ENCODE measurements at regions not wholly inside any gene's neighbourhood (a gene's known extent, or its start where the extent isn't known, plus 50 kb on each side); places are given as distances from the start of the nearest gene placed in this dataset.

GRCh38 chr3:24582431-24583403, 88.1 kb upstream of the THRB start:
- no peaks in the 10 kb centered on the region for H3K9me3 ChIP-seq (ENCODE audit: control insufficient read depth, insufficient read depth, low read length)
- no peak overlapping the region for H3K9ac ChIP-seq (ENCODE audit: low read depth, low read length)
- H3K36me3 ChIP-seq (ENCODE audit: control insufficient read depth, insufficient read depth, low read length), result no peaks in the 10 kb centered on the region
- H3K4me3 ChIP-seq (ENCODE audit: low read depth, low read length), result no peak overlapping the region
- no peak overlapping the region for H3K27ac ChIP-seq (ENCODE audit: low read depth, low read length)
- peaks cover 15% of the 10 kb centered on the region for H3K4me1 ChIP-seq (ENCODE audit: control insufficient read depth, insufficient read depth, low read length)
- no peaks in the 10 kb centered on the region for H3K27me3 ChIP-seq (ENCODE audit: control insufficient read depth, insufficient read depth, low read length)

DNA sequence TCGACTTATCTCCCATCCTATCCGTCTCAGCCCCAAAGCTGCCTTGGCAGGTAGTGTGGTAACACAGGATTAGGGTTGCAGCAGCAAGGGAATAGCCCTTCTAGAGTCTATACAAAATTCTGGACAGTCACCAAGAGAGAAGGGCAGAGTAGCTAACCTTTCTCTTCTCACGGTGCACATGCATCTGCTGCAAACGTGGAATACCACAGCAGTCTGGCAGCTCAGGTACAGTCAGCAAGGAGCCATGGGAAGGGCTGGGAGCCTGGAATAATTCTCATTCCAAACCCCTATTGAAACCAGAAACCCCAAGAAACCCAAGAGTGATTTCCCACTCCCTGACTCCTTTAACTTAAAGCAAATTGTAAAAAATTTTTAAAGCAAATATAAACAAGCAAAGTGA, 92.3 kb upstream of the THRB start:
- no peaks in the 10 kb centered on the region for H3K9me3 ChIP-seq (ENCODE audit: control insufficient read depth, insufficient read depth, low read length)
- peaks cover 4% of the 10 kb centered on the region; the same call in 1 of the 2 replicates for H3K4me1 ChIP-seq (ENCODE audit: control insufficient read depth, insufficient read depth, low read length)
- no peak overlapping the region for H3K9ac ChIP-seq (ENCODE audit: low read depth, low read length)
- no peak overlapping the region for H3K4me3 ChIP-seq (ENCODE audit: low read depth, low read length)
- H3K36me3 ChIP-seq (ENCODE audit: control insufficient read depth, insufficient read depth, low read length), result no peaks in the 10 kb centered on the region
- H3K27me3 ChIP-seq (ENCODE audit: control insufficient read depth, insufficient read depth, low read length), result no peaks in the 10 kb centered on the region
- no peak overlapping the region for H3K27ac ChIP-seq (ENCODE audit: low read depth, low read length)

- no peak overlapping the region for H3K27ac ChIP-seq (ENCODE audit: low read depth, low read length)
- no peaks in the 10 kb centered on the region for H3K36me3 ChIP-seq (ENCODE audit: control insufficient read depth, insufficient read depth, low read length)
- no peaks in the 10 kb centered on the region for H3K4me1 ChIP-seq (ENCODE audit: control insufficient read depth, insufficient read depth, low read length)
- H3K9me3 ChIP-seq (ENCODE audit: control insufficient read depth, insufficient read depth, low read length), result no peaks in the 10 kb centered on the region
- H3K9ac ChIP-seq (ENCODE audit: low read depth, low read length), result no peak overlapping the region
- H3K27me3 ChIP-seq (ENCODE audit: control insufficient read depth, insufficient read depth, low read length), result no peaks in the 10 kb centered on the region
- H3K4me3 ChIP-seq (ENCODE audit: low read depth, low read length), result no peak overlapping the region
These were observed 94.2 kb upstream of the THRB start for GRCh38 chr3:24588629-24589512.

GRCh38 chr3:24589513-24589851, 94.8 kb upstream of the THRB start:
- Histone ChIP-seq H3K9me3 (ENCODE audit: control insufficient read depth, insufficient read depth, low read length) (no peaks in the 10 kb centered on the region), H3K27ac (ENCODE audit: low read depth, low read length) (no peak overlapping the region), H3K4me3 (ENCODE audit: low read depth, low read length) (no peak overlapping the region), H3K27me3 (ENCODE audit: control insufficient read depth, insufficient read depth, low read length) (no peaks in the 10 kb centered on the region), H3K4me1 (ENCODE audit: control insufficient read depth, insufficient read depth, low read length) (no peaks in the 10 kb centered on the region), H3K36me3 (ENCODE audit: control insufficient read depth, insufficient read depth, low read length) (no peaks in the 10 kb centered on the region), H3K9ac (ENCODE audit: low read depth, low read length) (no peak overlapping the region)

DNA sequence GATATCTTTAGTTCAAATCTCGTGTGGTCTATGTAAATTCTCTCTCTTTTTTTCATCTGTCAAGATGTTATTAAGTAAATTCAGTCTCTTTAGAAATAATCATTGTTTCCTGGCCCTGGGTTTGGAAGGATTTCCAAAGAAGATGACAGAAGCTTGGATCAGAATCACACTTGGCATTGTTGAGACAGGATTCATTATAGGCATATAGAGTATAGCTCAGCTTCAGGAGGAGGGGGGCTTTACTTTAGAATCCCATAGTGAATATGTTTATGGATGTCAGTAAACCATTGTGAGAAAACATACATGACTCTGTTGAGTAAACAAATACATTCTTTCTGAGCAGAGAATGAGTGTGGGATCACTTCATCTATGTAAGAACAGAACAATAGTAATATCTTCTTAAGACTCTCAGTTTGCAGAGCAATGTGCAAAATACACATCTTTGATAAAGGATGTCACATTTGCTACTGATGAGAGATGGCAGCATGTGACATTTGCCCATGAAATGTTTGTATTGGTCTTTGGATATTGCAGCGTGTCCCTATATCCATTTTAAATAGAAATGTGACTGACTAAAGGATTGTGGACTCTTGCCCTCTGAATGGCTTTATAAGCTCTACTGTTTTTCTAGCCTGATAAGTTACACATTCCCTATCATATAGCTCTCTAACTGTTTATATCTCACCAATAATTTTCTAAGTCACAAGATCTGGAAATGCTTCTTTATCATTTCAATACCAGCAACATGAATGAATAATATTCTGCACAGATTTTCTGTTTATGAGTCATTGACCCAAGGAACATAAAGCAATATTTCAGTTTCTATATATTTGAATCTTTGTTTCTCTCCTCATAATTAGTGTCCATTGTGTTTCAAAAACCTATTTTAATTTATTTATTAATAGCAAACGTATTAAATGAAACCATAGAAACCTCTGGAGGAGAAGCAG, 95.6 kb upstream of the THRB start:
- Histone ChIP-seq H3K9ac (ENCODE audit: low read depth, low read length) (no peak overlapping the region), H3K9me3 (ENCODE audit: control insufficient read depth, insufficient read depth, low read length) (no peaks in the 10 kb centered on the region), H3K4me3 (ENCODE audit: low read depth, low read length) (no peak overlapping the region), H3K27ac (ENCODE audit: low read depth, low read length) (no peak overlapping the region), H3K27me3 (ENCODE audit: control insufficient read depth, insufficient read depth, low read length) (no peaks in the 10 kb centered on the region), H3K4me1 (ENCODE audit: control insufficient read depth, insufficient read depth, low read length) (no peaks in the 10 kb centered on the region), H3K36me3 (ENCODE audit: control insufficient read depth, insufficient read depth, low read length) (no peaks in the 10 kb centered on the region)

- Histone ChIP-seq H3K9ac (ENCODE audit: low read depth, low read length) (no peak overlapping the region), H3K4me3 (ENCODE audit: low read depth, low read length) (no peak overlapping the region), H3K4me1 (ENCODE audit: control insufficient read depth, insufficient read depth, low read length) (no peaks in the 10 kb centered on the region), H3K9me3 (ENCODE audit: control insufficient read depth, insufficient read depth, low read length) (no peaks in the 10 kb centered on the region), H3K36me3 (ENCODE audit: control insufficient read depth, insufficient read depth, low read length) (no peaks in the 10 kb centered on the region), H3K27me3 (ENCODE audit: control insufficient read depth, insufficient read depth, low read length) (no peaks in the 10 kb centered on the region), H3K27ac (ENCODE audit: low read depth, low read length) (no peak overlapping the region)
These were observed 96.5 kb upstream of the THRB start for GRCh38 chr3:24591191-24591590.

- Histone ChIP-seq H3K4me1 (ENCODE audit: control insufficient read depth, insufficient read depth, low read length) (no peaks in the 10 kb centered on the region), H3K4me3 (ENCODE audit: low read depth, low read length) (no peak overlapping the region), H3K36me3 (ENCODE audit: control insufficient read depth, insufficient read depth, low read length) (no peaks in the 10 kb centered on the region), H3K9me3 (ENCODE audit: control insufficient read depth, insufficient read depth, low read length) (no peaks in the 10 kb centered on the region), H3K27ac (ENCODE audit: low read depth, low read length) (no peak overlapping the region), H3K9ac (ENCODE audit: low read depth, low read length) (no peak overlapping the region), H3K27me3 (ENCODE audit: control insufficient read depth, insufficient read depth, low read length) (no peaks in the 10 kb centered on the region)
These were observed 97.3 kb upstream of the THRB start for GRCh38 chr3:24591661-24592555.

DNA sequence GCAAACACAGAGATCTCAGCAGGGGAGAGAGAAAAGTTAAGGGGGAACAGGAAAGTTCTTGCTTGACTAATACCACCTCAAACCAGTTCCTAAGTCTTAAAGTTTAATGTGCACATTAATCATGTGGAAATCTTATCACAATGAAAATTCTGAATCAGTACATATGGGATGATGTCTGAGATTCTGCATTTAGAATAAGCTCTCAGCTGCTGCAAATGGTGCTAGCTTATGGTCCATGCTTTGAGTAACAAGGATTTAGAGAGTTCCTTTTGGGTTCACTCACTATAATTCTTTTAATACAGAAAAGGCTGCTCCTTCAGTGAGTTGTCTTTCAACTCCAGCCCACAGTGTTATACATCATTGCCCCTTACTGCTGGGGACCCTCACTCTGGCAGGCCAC, 99.5 kb upstream of the THRB start:
- H3K27ac ChIP-seq (ENCODE audit: low read depth, low read length), result no peak overlapping the region
- H3K9ac ChIP-seq (ENCODE audit: low read depth, low read length), result no peak overlapping the region
- H3K4me3 ChIP-seq (ENCODE audit: low read depth, low read length), result no peak overlapping the region
- no peaks in the 10 kb centered on the region for H3K27me3 ChIP-seq (ENCODE audit: control insufficient read depth, insufficient read depth, low read length)
- peaks cover 10% of the 10 kb centered on the region; the same call in 1 of the 2 replicates for H3K4me1 ChIP-seq (ENCODE audit: control insufficient read depth, insufficient read depth, low read length)
- H3K9me3 ChIP-seq (ENCODE audit: control insufficient read depth, insufficient read depth, low read length), result no peaks in the 10 kb centered on the region
- H3K36me3 ChIP-seq (ENCODE audit: control insufficient read depth, insufficient read depth, low read length), result no peaks in the 10 kb centered on the region

- H3K9ac ChIP-seq (ENCODE audit: low read depth, low read length), result no peak overlapping the region
- no peak overlapping the region for H3K27ac ChIP-seq (ENCODE audit: low read depth, low read length)
These were observed 101.1 kb upstream of the THRB start for GRCh38 chr3:24595796-24596195.

GRCh38 chr3:24596626-24597025, 102.0 kb upstream of the THRB start:
- peaks cover 11% of the 10 kb centered on the region; the same call in 1 of the 2 replicates for H3K4me1 ChIP-seq (ENCODE audit: control insufficient read depth, insufficient read depth, low read length)
- H3K27ac ChIP-seq (ENCODE audit: low read depth, low read length), result no peak overlapping the region
- H3K27me3 ChIP-seq (ENCODE audit: control insufficient read depth, insufficient read depth, low read length), result no peaks in the 10 kb centered on the region
- no peak overlapping the region for H3K9ac ChIP-seq (ENCODE audit: low read depth, low read length)
- no peaks in the 10 kb centered on the region for H3K36me3 ChIP-seq (ENCODE audit: control insufficient read depth, insufficient read depth, low read length)
- H3K9me3 ChIP-seq (ENCODE audit: control insufficient read depth, insufficient read depth, low read length), result no peaks in the 10 kb centered on the region
- H3K4me3 ChIP-seq (ENCODE audit: low read depth, low read length), result no peak overlapping the region

More at GRCh38 chr3:24595796-24596195, 101.1 kb upstream of the THRB start:
- peaks cover 11% of the 10 kb centered on the region; the same call in 1 of the 2 replicates for H3K4me1 ChIP-seq (ENCODE audit: control insufficient read depth, insufficient read depth, low read length)
- no peak overlapping the region for H3K4me3 ChIP-seq (ENCODE audit: low read depth, low read length)
- no peaks in the 10 kb centered on the region for H3K27me3 ChIP-seq (ENCODE audit: control insufficient read depth, insufficient read depth, low read length)
- H3K9me3 ChIP-seq (ENCODE audit: control insufficient read depth, insufficient read depth, low read length), result no peaks in the 10 kb centered on the region
- H3K36me3 ChIP-seq (ENCODE audit: control insufficient read depth, insufficient read depth, low read length), result no peaks in the 10 kb centered on the region
